H1 (cell line): ENCODE measurements at regions not wholly inside any gene's neighbourhood (a gene's known extent, or its start where the extent isn't known, plus 50 kb on each side); places are given as distances from the start of the nearest gene placed in this dataset.
"Not testable (repeated sequence)": the region's sequence is repeated elsewhere in the genome, so short reads cannot be mapped to it uniquely, and the experiment has no call there.

Experiments
- BRCA1 ChIP-seq: IDR thresholded peaks from 2 replicates; pipeline ENCODE4 v1.6.1; 2012; ENCODE audit warnings: low read depth, low read length, improper control_type of control experiment
- CBX8 ChIP-seq: fragments of 300-800, 300-1000 bp; sonication (generic); IDR thresholded peaks from 2 replicates; pipeline ENCODE4 v1.7.1; 2016; ENCODE audit warnings: low read depth, low read length, borderline replicate concordance
- CTCF ChIP-seq, 3 experiments: IDR thresholded peaks; 1 replicate in 2 of 3; 2 replicates in 1 of 3; pipeline versions ENCODE4 v1.5.1 to v1.6.1; 2011; ENCODE audit warnings: low read length in 3 of 3, mild to moderate bottlenecking in 3 of 3, inconsistent platforms in 2 of 3, low read depth in 1 of 3, moderate library complexity in 1 of 3; ENCODE audit not compliant: insufficient read depth in 1 of 3; ENCODE audit errors: control extremely low read depth in 1 of 3
- EP300 ChIP-seq, 2 experiments: IDR thresholded peaks; 1 replicate in 1 of 2; 2 replicates in 1 of 2; pipeline ENCODE4 v1.6.1; 2011 to 2012; ENCODE audit warnings: low read depth in 2 of 2, low read length in 2 of 2, mild to moderate bottlenecking in 2 of 2, borderline replicate concordance in 1 of 2, inconsistent platforms in 1 of 2, moderate library complexity in 1 of 2
- GABPA ChIP-seq: IDR thresholded peaks from 2 replicates; pipeline ENCODE4 v1.6.1; 2011; ENCODE audit warnings: mild to moderate bottlenecking, low read length, moderate library complexity, borderline replicate concordance; ENCODE audit not compliant: insufficient read depth
- JUN ChIP-seq: IDR thresholded peaks from 2 replicates; pipeline ENCODE4 v1.6.1; 2011; ENCODE audit warnings: low read depth, mild to moderate bottlenecking, improper control_type of control experiment, low read length
- NANOG ChIP-seq: IDR thresholded peaks from 2 replicates; pipeline ENCODE4 v1.6.1; 2011; ENCODE audit warnings: low read length, low read depth, mild to moderate bottlenecking, inconsistent platforms; ENCODE audit not compliant: insufficient read depth, poor library complexity, severe bottlenecking
- POLR2A ChIP-seq, 2 experiments: IDR thresholded peaks; 1 replicate in 1 of 2; 2 replicates in 1 of 2; pipeline ENCODE4 v1.6.1; 2011; ENCODE audit warnings: low read depth in 2 of 2, low read length in 2 of 2, mild to moderate bottlenecking in 2 of 2; ENCODE audit errors: control extremely low read depth in 1 of 2
- POLR2AphosphoS5 ChIP-seq: IDR thresholded peaks from 2 replicates; pipeline ENCODE4 v1.6.1; 2011; ENCODE audit warnings: low read depth, low read length
- RXRA ChIP-seq: IDR thresholded peaks from 2 replicates; pipeline ENCODE4 v1.6.1; 2011; ENCODE audit warnings: low read depth, mild to moderate bottlenecking, low read length, moderate library complexity; ENCODE audit not compliant: insufficient read depth
- SP1 ChIP-seq: IDR thresholded peaks from 2 replicates; pipeline ENCODE4 v1.6.1; 2011; ENCODE audit warnings: low read depth, low read length
- SP2 ChIP-seq: IDR thresholded peaks from 2 replicates; pipeline ENCODE4 v1.6.1; 2012; ENCODE audit warnings: mild to moderate bottlenecking, low read length, inconsistent platforms
- TAF7 ChIP-seq: optimal IDR thresholded peaks from 2 replicates; pipeline ENCODE3; 2011; ENCODE audit warnings: low read depth, mild to moderate bottlenecking, inconsistent platforms, low read length, moderate library complexity, borderline replicate concordance
- YY1 ChIP-seq: IDR thresholded peaks from 2 replicates; pipeline ENCODE4 v1.6.1; 2011; ENCODE audit warnings: low read depth, mild to moderate bottlenecking, low read length

DNA sequence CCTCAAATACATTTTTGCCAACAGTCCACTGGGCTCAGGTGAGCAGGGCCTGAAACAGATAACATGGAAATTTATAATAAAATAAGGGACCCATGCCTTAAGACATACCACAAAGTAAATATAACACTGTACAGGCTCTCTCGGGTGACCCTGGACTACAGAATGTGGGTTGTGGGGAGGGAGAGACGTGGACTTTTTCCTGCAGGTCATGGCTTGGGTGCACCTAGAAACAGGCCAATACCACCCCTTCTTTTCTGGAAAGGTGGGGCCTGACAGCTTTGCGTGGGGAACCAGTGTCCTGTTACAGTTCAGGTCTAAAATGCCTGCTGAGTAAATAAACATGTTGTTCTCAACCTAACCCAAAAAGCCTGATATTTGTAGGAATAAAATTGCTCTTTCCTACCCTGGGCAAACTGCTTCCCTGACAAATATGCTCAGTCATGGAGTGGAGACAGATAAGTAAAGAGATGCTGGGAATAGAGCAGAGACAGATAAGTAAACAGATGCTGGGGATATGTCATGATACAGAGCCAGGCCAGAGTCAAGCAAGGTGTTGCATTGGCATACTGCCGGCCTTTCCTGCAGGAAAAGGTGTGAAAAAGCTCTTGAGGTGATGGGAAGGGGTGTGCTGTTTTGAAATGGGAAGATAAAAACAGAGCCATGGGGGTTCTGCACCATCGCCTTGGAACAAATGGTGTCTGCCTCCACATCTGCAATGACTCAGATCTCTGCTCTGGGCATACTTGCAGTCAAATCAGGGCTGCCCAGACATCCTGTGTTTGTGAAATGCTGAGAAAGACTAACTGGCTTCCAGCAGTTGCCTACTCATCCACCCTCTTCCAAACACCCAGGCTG lies 535.6 kb downstream of the KCNJ18 start:
- TF ChIP-seq CTCF (IDR thresholded peaks at IDR 0.05; ENCODE audit: control extremely low read depth in 1 of 3, insufficient read depth in 1 of 3, low read depth in 1 of 3, low read length in 3 of 3); EP300 (IDR thresholded peaks at IDR 0.05; ENCODE audit: borderline replicate concordance in 1 of 2, low read depth in 2 of 2, low read length in 2 of 2); CBX8; SP2; TAF7; GABPA; JUN; RXRA; NANOG; BRCA1; POLR2A (IDR thresholded peaks at IDR 0.05; ENCODE audit: control extremely low read depth in 1 of 2, low read depth in 2 of 2, low read length in 2 of 2); POLR2AphosphoS5; YY1; SP1: not testable (repeated sequence)
